ENCODE measurements at regions not wholly inside any gene's neighbourhood (a gene's known extent, or its start where the extent isn't known, plus 50 kb on each side); places are given as distances from the start of the nearest gene placed in this dataset.

DNA sequence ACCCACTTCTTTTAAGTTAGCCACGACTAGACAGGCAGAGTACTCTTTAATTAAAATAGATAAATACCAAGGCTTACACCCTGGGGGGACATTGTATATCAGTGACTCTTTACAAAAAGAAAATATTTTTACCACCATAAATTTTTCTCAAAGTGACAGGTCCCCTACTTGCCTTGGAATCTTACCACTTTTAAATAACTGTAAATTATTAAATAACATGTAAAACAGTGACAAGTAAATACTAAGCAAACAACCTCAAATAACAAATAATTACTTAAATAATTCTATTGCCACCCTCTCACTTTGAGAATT is 116.3 kb downstream of the OGFRL1 start:
- FAIRE-seq: no peak
- DNase-seq (ENCODE audit: insufficient read length, low spot score): no peak
- TF ChIP-seq POLR2A (IDR thresholded peaks at IDR 0.05; ENCODE audit: low read depth, low read length): no peak
- TF ChIP-seq POLR2AphosphoS5 (IDR thresholded peaks at IDR 0.05; ENCODE audit: low read depth, low read length): no peak
- TF ChIP-seq PAX5 (IDR thresholded peaks at IDR 0.05; ENCODE audit: insufficient read depth, low read length, severe bottlenecking): no peak
- TF ChIP-seq POU2F2 (IDR thresholded peaks at IDR 0.05; ENCODE audit: low read depth, low read length): no peak
- TF ChIP-seq TAF1 (IDR thresholded peaks at IDR 0.05; ENCODE audit: low read depth, low read length): no peak
- TF ChIP-seq SPI1 (IDR thresholded peaks at IDR 0.05; ENCODE audit: low read depth, low read length): no peak

DNA sequence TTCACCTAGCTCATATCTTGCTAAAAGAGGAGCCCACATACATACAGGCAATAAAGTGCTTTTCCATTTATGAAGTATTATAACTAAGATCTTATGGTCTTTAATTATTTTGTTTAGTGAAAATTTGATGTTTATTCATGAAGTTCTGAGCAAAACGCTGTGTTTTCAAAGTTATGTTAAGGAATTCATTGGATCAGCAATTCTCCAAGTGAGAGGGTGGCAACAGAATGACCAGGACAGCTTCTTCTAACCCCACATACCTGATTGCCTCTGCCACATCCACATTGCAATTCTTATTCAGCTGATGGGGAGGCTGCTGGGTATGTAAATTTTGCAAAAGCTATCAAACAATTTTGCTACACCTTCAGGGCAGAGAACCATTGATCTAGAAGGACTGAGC is 116.8 kb downstream of the OGFRL1 start:
- FAIRE-seq: no peak
- no peak for DNase-seq (ENCODE audit: insufficient read length, low spot score)
- TF ChIP-seq POU2F2 (IDR thresholded peaks at IDR 0.05; ENCODE audit: low read depth, low read length) (no peak), POLR2A (IDR thresholded peaks at IDR 0.05; ENCODE audit: low read depth, low read length) (no peak), TAF1 (IDR thresholded peaks at IDR 0.05; ENCODE audit: low read depth, low read length) (no peak), SPI1 (IDR thresholded peaks at IDR 0.05; ENCODE audit: low read depth, low read length) (no peak), PAX5 (IDR thresholded peaks at IDR 0.05; ENCODE audit: insufficient read depth, low read length, severe bottlenecking) (no peak), POLR2AphosphoS5 (IDR thresholded peaks at IDR 0.05; ENCODE audit: low read depth, low read length) (no peak)

DNA sequence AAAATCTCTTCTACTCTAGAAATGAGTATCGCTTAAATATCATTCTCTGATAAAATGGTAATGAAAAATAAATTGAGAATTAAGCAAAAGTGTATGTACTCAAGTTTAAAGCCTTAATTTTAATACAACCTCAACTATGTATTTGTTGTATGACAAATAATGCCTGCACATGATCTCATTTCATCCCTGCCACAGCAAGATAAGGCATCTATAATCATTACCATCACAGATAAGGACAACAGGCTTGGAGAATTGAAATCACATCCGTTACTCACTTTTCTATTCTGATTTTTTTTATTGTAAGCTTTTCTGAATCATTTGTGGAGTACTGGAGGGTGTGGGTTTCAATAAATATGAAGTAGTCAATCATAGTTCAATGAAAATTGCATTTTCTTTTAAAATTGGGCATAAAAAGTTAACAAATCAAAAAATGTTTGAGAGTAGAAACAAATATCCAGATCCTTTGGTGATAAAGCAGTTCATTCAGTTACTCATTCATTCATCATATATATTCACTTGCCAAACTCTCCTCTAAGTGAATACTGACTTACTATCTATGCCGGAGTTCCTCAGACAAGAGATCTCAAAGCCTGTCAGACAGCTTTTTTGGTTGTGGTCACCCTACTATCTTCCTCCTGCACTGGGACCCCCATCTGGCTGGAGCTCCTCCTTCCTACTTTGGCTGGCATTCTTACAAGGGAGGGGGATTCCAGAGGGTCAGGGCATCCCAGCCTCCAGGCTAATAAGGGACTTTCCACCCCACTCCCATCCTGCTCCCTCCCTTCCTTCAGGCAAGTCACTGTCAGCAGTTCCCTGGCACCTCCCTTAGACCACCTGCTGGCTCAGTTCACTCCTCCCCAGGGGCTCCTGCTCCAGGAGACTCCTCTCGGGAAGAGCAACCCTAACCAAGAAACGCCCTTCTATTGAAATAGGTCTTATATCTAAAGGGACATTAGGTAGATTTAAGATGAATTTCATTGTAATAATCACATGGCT is 118.6 kb downstream of the OGFRL1 start:
- DNase-seq (ENCODE audit: insufficient read length, low spot score): no peak
- FAIRE-seq: no peak
- TF ChIP-seq POLR2AphosphoS5 (IDR thresholded peaks at IDR 0.05; ENCODE audit: low read depth, low read length): no peak
- TF ChIP-seq POU2F2 (IDR thresholded peaks at IDR 0.05; ENCODE audit: low read depth, low read length): no peak
- TF ChIP-seq PAX5 (IDR thresholded peaks at IDR 0.05; ENCODE audit: insufficient read depth, low read length, severe bottlenecking): no peak
- TF ChIP-seq POLR2A (IDR thresholded peaks at IDR 0.05; ENCODE audit: low read depth, low read length): no peak
- TF ChIP-seq TAF1 (IDR thresholded peaks at IDR 0.05; ENCODE audit: low read depth, low read length): no peak
- TF ChIP-seq SPI1 (IDR thresholded peaks at IDR 0.05; ENCODE audit: low read depth, low read length): no peak

DNA sequence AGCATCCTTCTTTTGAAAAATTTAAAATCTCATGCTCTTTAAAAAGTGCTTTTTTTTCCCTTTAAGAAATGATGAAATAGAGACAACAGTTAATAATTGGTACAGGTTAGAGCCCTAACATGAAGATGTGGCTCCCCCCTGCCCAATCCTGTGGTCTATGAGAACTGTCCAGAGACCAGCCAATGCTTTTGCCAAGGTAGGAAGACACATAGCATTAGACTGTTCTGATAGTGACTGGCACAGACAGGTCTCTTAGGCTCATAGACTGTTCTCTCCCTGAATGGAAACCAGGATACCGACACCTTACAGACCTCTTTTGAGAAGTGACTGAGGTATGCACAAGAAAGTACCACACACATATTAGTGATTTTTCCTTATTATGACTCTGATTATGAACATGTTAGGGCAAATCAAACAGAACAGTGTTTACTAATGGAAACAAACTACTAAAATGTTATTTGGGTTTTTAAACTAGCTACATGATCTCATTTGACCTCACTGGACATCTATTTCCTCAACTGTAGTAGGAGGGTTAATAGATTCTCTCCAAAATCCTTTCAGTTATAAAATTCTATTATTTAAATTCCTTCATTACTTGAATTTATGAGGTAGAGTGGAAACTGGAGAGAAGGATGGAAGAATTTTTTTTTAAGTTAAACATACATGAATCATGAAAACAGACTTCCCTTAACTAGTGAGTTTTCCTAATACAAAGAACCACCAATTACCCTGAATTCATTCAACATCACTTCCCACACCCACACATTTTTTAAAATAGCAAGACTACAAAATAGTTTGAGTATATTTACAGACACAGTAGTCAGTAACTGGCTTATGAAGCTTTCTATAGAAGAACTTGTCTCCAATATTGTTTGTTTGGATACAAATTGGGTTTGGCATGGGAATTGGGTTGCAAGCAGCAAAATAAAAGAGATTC is 120.4 kb downstream of the OGFRL1 start:
- DNase-seq (ENCODE audit: insufficient read length, low spot score) (no peak), FAIRE-seq (no peak)
- TF ChIP-seq POU2F2 (IDR thresholded peaks at IDR 0.05; ENCODE audit: low read depth, low read length) (no peak), TAF1 (IDR thresholded peaks at IDR 0.05; ENCODE audit: low read depth, low read length) (no peak), POLR2AphosphoS5 (IDR thresholded peaks at IDR 0.05; ENCODE audit: low read depth, low read length) (no peak), PAX5 (IDR thresholded peaks at IDR 0.05; ENCODE audit: insufficient read depth, low read length, severe bottlenecking) (no peak), SPI1 (IDR thresholded peaks at IDR 0.05; ENCODE audit: low read depth, low read length) (no peak), POLR2A (IDR thresholded peaks at IDR 0.05; ENCODE audit: low read depth, low read length) (no peak)

DNA sequence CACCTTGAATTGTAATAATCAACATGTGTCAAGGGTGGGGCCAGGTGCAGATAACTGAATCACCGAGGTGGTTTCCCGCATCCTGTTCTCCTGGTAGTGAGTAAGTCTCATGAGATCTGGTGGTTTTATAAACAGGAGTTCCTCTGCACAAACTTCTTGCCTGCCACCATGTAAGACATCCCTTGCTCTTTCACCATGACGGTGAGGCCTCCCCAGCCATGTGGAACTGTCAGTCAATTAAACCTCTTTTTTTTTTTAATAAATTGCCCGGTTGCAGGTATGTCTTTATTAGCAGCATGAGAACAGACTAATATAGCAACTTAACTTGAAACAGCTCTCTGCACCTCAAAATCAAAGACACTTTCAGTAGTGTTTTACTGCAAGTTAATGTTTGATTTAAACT is 121.6 kb downstream of the OGFRL1 start:
- FAIRE-seq: no peak

DNA sequence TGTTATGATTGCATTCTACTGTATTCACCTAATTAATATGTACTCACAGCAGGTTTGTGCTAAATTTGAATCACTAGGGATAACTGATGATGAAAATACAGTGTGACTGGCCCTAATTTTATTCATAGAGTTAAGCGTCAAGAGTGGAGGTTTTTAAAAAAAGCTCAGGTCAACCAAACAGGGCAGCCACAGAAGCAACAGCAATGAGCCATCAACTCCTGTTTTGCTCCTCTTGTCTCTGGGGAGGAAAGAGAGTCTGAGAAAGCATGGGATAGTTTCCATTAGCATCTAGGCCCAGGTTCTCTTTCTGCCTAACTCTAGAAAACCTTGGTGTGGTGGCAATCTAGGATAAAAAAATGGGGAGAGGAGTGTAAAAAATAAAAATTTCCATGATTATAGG is 122.1 kb downstream of the OGFRL1 start:
- no peak for FAIRE-seq
- TF ChIP-seq POLR2A (IDR thresholded peaks at IDR 0.05; ENCODE audit: low read depth, low read length): no peak
- no peak for TF ChIP-seq PAX5 (IDR thresholded peaks at IDR 0.05; ENCODE audit: insufficient read depth, low read length, severe bottlenecking)
- no peak for TF ChIP-seq SPI1 (IDR thresholded peaks at IDR 0.05; ENCODE audit: low read depth, low read length)
- TF ChIP-seq POLR2AphosphoS5 (IDR thresholded peaks at IDR 0.05; ENCODE audit: low read depth, low read length): no peak
- no peak for TF ChIP-seq POU2F2 (IDR thresholded peaks at IDR 0.05; ENCODE audit: low read depth, low read length)
- no peak for TF ChIP-seq TAF1 (IDR thresholded peaks at IDR 0.05; ENCODE audit: low read depth, low read length)
- no peak for DNase-seq (ENCODE audit: insufficient read length, low spot score)

More for the DNA sequence above, 121.6 kb downstream of the OGFRL1 start:
- TF ChIP-seq POLR2AphosphoS5 (IDR thresholded peaks at IDR 0.05; ENCODE audit: low read depth, low read length) (no peak), TAF1 (IDR thresholded peaks at IDR 0.05; ENCODE audit: low read depth, low read length) (no peak), PAX5 (IDR thresholded peaks at IDR 0.05; ENCODE audit: insufficient read depth, low read length, severe bottlenecking) (no peak), SPI1 (IDR thresholded peaks at IDR 0.05; ENCODE audit: low read depth, low read length) (no peak), POLR2A (IDR thresholded peaks at IDR 0.05; ENCODE audit: low read depth, low read length) (no peak), POU2F2 (IDR thresholded peaks at IDR 0.05; ENCODE audit: low read depth, low read length) (no peak)
- DNase-seq (ENCODE audit: insufficient read length, low spot score): no peak

DNA sequence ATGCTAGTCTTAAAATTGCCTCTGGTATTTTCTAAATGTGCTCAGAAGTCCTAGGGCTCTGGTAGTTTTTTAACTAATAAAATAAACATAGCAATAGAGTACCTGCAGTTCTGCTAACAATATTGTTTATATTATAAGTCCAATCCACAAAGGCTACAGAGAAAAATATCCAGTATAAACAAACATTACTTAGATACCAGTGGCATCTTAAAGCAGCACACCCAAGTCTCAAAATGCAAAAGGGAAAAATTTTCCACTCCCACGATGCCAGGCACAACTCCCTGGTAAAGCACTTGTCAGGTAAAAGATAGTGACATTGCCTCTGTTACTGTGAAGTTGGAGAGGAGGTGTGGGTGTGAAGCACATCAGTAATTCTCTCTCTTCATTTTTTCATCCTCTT is 123.3 kb downstream of the OGFRL1 start:
- TF ChIP-seq POLR2A (IDR thresholded peaks at IDR 0.05; ENCODE audit: low read depth, low read length): no peak
- no peak for TF ChIP-seq PAX5 (IDR thresholded peaks at IDR 0.05; ENCODE audit: insufficient read depth, low read length, severe bottlenecking)
- no peak for TF ChIP-seq POU2F2 (IDR thresholded peaks at IDR 0.05; ENCODE audit: low read depth, low read length)
- no peak for TF ChIP-seq TAF1 (IDR thresholded peaks at IDR 0.05; ENCODE audit: low read depth, low read length)
- TF ChIP-seq SPI1 (IDR thresholded peaks at IDR 0.05; ENCODE audit: low read depth, low read length): no peak
- TF ChIP-seq POLR2AphosphoS5 (IDR thresholded peaks at IDR 0.05; ENCODE audit: low read depth, low read length): no peak
- DNase-seq (ENCODE audit: insufficient read length, low spot score) (no peak), FAIRE-seq (no peak)

DNA sequence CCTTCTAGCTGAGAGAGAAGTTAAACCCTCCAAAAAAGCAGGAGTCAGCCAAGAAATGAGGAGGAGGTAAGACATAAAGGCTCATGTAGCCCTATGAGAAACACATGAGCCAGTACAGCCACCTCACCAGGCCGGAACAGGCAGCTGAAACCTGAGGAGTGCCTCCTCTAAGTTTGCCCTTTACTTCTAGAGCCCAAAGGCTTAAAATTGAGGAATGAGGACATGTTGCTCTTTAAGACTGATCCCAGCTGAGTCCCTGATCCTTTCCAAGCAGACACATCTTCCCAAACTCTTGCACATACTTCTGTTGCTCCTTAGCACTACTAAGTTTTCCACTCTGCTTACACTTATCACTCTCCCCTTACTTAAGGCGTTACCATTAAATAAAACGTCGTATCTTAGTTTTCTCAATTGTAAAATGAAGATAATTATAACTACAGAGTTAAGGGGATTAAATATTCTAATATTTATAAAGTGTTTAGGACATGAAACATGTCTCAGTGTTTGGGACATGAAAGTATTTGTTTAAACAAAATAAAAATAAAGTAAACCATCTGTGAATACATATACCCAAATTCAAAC is 124.0 kb downstream of the OGFRL1 start:
- TF ChIP-seq POLR2A (IDR thresholded peaks at IDR 0.05; ENCODE audit: low read depth, low read length) (no peak), POLR2AphosphoS5 (IDR thresholded peaks at IDR 0.05; ENCODE audit: low read depth, low read length) (no peak), POU2F2 (IDR thresholded peaks at IDR 0.05; ENCODE audit: low read depth, low read length) (no peak), PAX5 (IDR thresholded peaks at IDR 0.05; ENCODE audit: insufficient read depth, low read length, severe bottlenecking) (no peak), SPI1 (IDR thresholded peaks at IDR 0.05; ENCODE audit: low read depth, low read length) (no peak), TAF1 (IDR thresholded peaks at IDR 0.05; ENCODE audit: low read depth, low read length) (no peak)
- FAIRE-seq (no peak), DNase-seq (ENCODE audit: insufficient read length, low spot score) (no peak)
